CD4-positive, alpha-beta T cell (primary cell): ENCODE measurements at regions not wholly inside any gene's neighbourhood (a gene's known extent, or its start where the extent isn't known, plus 50 kb on each side); places are given as distances from the start of the nearest gene placed in this dataset.

Experiments used
- ATAC-seq: fragments of 200-7000 bp; cut with Tn5 transposase; one replicate; pipeline ENCODE4 v1.10.0; 2022; ENCODE audit warnings: mild to moderate bottlenecking; ENCODE audit not compliant: poor library complexity
- CTCF ChIA-PET: fragments of 350-600 bp; sonication (Branson Sonifier 250); formaldehyde crosslinking; loops from one replicate; lab custom pipeline; 2021; ENCODE audit warnings: antibody characterized with exemption, inconsistent platforms; lab: Charles Lee
- POLR2A ChIA-PET: fragments of 350-600 bp; sonication (Branson Sonifier 250); formaldehyde crosslinking; loops from one replicate; lab custom pipeline; 2021; ENCODE audit warnings: antibody characterized with exemption, inconsistent platforms; lab: Charles Lee
- DNase-seq, 14 experiments: peaks; one replicate each; pipeline ENCODE4 v3.0.0-alpha.2; 2013 to 2020; ENCODE audit warnings: mixed read lengths in 2 of 14
- H3K27ac ChIP-seq, 2 donors: one replicate each; pipeline versions ENCODE4 v1.5.1 to v1.7.0; 2013; ENCODE audit warnings: low read length in 2 of 2, low read depth in 1 of 2, mild to moderate bottlenecking in 1 of 2
- H3K27me3 ChIP-seq, 2 experiments: 1 replicate in 1 of 2; 2 replicates in 1 of 2; pipeline versions ENCODE4 v1.6.1 to v1.7.0; 2013; ENCODE audit warnings: low read length in 2 of 2, control low read depth in 1 of 2, mild to moderate bottlenecking in 1 of 2, moderate library complexity in 1 of 2; ENCODE audit not compliant: insufficient read depth in 2 of 2, control insufficient read depth in 1 of 2
- H3K36me3 ChIP-seq: one replicate; pipeline ENCODE4 v1.6.1; 2013; ENCODE audit warnings: low read length, control low read depth; ENCODE audit not compliant: insufficient read depth
- H3K4me1 ChIP-seq: one replicate; pipeline ENCODE4 v1.6.1; 2013; ENCODE audit warnings: low read length, control low read depth; ENCODE audit not compliant: insufficient read depth
- H3K4me3 ChIP-seq: one replicate; pipeline ENCODE4 v1.5.1; 2013; ENCODE audit warnings: mild to moderate bottlenecking, low read length, moderate library complexity
- H3K9me3 ChIP-seq, 2 experiments: 1 replicate in 1 of 2; 2 replicates in 1 of 2; pipeline versions ENCODE4 v1.6.1 to v1.7.0; 2013; ENCODE audit warnings: low read length in 2 of 2, mild to moderate bottlenecking in 2 of 2, control low read depth in 1 of 2, moderate library complexity in 1 of 2; ENCODE audit not compliant: control insufficient read depth in 1 of 2, insufficient read depth in 1 of 2
- H3K27ac Mint-ChIP-seq: one replicate; pipeline ENCODE4 v1.8.0; 2020; ENCODE audit warnings: mixed read lengths
- H3K27me3 Mint-ChIP-seq: one replicate; pipeline ENCODE4 v1.8.0; 2021; ENCODE audit warnings: mixed read lengths
- H3K36me3 Mint-ChIP-seq: one replicate; pipeline ENCODE4 v1.8.0; 2021; ENCODE audit warnings: low read depth, mixed read lengths
- H3K4me1 Mint-ChIP-seq: one replicate; pipeline ENCODE4 v1.8.0; 2021; ENCODE audit warnings: low read depth, mixed read lengths
- H3K4me3 Mint-ChIP-seq: one replicate; pipeline ENCODE4 v1.8.0; 2020; ENCODE audit warnings: mild to moderate bottlenecking, mixed read lengths
- H3K9me3 Mint-ChIP-seq: one replicate; pipeline ENCODE4 v1.8.0; 2020; ENCODE audit warnings: mixed read lengths
- intact Hi-C, 2 experiments: fragments of 100-400 bp; cut with DNase I in 1 of 2; cut with micrococcal nuclease in 1 of 2; formaldehyde crosslinking; loops; one replicate each; pipeline versions ENCODE4 v1.15.1 to v1.9.0; 2023 to 2025; cut with DNase I, micrococcal nuclease
- TF ChIP-seq, protein P1 (sequence below): fragments of 200-600 bp; IDR thresholded peaks from one replicate; pipeline ENCODE4 v1.8.0; 2022; ENCODE audit warnings: antibody characterized with exemption, mild to moderate bottlenecking

DNA sequence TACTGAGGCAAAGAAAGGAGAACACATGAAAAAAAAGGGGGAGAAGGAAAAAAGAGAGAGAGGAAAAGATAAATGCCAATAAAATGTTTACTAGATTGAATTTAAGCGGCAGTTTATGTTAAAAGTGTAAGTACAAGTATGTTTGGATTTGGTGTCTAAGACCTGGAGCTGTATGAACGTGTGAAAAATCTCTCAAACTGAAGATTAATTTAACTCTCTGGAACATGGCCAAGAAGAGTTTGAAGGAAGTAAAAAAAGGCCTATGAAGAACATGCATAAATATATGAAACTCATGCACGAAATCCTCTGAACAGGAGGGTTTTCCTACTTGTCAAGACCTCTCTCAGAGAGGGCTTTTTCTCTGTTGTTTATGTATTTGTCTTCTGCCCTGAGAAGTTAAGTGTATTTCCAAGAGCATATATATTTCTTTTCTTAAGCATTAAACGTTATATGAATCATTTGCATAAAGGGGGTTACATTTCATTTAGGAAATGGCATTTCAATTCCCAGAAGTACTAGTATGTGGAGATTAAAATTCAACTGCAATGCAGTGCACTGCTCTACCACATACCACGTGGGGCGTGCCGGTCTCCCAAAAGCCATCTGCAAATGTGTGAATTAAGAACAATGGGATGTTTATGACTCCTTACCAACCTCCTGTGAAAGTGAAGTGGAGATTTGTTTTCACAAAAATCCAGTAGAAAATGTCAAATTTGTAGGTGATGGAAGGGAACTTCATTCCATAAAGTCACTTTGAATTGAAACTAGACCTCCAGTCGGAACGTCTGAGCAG lies 281.1 kb upstream of the TRIB2 start:
- DNase-seq (no peak), ATAC-seq (no peak)
- Mint-ChIP-seq H3K36me3 (no peaks in the 10 kb centered on the region), H3K9me3 (no peaks in the 10 kb centered on the region), H3K27ac (no peak overlapping the region), H3K27me3 (no peaks in the 10 kb centered on the region), H3K4me3 (no peak overlapping the region), H3K4me1 (peaks cover 47% of the 10 kb centered on the region)
- H3K4me3 ChIP-seq, result no peak overlapping the region
- POLR2A ChIA-PET, result no interaction called here
- no peaks in the 10 kb centered on the region for H3K9me3 ChIP-seq
- intact Hi-C loops, result no loop called here
- H3K36me3 ChIP-seq, result no peaks in the 10 kb centered on the region
- no peaks in the 10 kb centered on the region for H3K27me3 ChIP-seq
- H3K27ac ChIP-seq, result no peak overlapping the region
- CTCF ChIA-PET, result no interaction called here
- peaks cover 22% of the 10 kb centered on the region for H3K4me1 ChIP-seq
- TF ChIP-seq, protein P1, sequence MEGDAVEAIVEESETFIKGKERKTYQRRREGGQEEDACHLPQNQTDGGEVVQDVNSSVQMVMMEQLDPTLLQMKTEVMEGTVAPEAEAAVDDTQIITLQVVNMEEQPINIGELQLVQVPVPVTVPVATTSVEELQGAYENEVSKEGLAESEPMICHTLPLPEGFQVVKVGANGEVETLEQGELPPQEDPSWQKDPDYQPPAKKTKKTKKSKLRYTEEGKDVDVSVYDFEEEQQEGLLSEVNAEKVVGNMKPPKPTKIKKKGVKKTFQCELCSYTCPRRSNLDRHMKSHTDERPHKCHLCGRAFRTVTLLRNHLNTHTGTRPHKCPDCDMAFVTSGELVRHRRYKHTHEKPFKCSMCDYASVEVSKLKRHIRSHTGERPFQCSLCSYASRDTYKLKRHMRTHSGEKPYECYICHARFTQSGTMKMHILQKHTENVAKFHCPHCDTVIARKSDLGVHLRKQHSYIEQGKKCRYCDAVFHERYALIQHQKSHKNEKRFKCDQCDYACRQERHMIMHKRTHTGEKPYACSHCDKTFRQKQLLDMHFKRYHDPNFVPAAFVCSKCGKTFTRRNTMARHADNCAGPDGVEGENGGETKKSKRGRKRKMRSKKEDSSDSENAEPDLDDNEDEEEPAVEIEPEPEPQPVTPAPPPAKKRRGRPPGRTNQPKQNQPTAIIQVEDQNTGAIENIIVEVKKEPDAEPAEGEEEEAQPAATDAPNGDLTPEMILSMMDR, result no peak

DNA sequence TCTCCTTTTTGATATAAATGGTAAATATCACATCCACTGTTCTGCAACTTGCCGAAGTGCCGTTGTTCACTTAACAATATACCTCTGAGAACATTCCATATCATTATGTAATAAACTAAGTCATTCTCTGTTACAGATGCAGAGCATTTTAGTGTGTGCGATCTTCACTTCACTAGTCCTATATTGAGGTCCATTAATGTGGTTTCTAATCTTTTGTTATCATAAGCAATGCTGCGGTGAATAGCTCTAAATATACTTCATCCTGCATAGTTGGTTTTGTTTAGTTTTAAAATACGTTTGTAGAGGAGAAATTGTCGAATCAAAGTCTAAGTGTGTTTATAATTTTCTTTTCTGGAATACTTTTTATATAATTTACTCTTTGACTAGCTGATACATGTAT lies 280.3 kb upstream of the TRIB2 start:
- Mint-ChIP-seq H3K9me3 (no peaks in the 10 kb centered on the region), H3K4me1 (peaks cover 50% of the 10 kb centered on the region), H3K36me3 (no peaks in the 10 kb centered on the region), H3K27me3 (no peaks in the 10 kb centered on the region), H3K27ac (no peak overlapping the region), H3K4me3 (peak overlapping the region; percentile 17)
- POLR2A ChIA-PET, result no interaction called here
- no peaks in the 10 kb centered on the region for H3K27me3 ChIP-seq
- no peaks in the 10 kb centered on the region for H3K9me3 ChIP-seq
- ATAC-seq (no peak), DNase-seq (no peak)
- TF ChIP-seq, protein P1, result no peak
- no peak overlapping the region for H3K27ac ChIP-seq
- H3K4me1 ChIP-seq, result peaks cover 18% of the 10 kb centered on the region
- CTCF ChIA-PET, result no interaction called here
- H3K4me3 ChIP-seq, result no peak overlapping the region
- H3K36me3 ChIP-seq, result no peaks in the 10 kb centered on the region
- intact Hi-C loops, result no loop called here

DNA sequence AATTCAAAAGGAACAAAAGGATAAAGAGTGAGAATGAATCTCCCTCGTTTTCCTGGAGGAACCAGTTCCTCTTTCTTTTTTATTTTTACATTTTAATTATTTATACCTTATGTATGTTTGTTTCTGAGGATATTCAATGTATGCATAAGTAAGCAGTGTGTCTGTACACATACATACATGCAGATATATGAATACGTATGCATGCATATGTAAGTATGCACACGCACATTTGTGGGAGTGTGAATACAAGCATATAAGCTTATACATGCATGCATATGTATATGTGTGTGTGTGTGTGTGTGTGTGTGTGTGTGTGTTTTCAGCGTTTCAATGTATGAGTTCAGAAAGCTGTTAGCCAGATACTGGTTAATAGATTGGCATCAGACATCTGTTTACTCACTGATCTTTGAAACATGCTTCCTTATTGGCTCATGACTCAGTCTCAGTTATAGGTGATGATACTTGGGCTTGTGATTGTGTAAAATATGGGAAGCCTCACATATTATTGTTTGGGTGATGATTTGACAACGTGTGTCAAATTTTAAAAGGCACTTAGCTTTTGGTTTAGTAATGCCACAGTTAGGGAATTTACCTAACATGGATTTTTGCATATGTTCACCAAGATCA lies 279.7 kb upstream of the TRIB2 start:
- Histone ChIP-seq H3K27me3 (no peaks in the 10 kb centered on the region), H3K27ac (no peak overlapping the region), H3K9me3 (no peaks in the 10 kb centered on the region), H3K36me3 (no peaks in the 10 kb centered on the region), H3K4me3 (no peak overlapping the region), H3K4me1 (peaks cover 19% of the 10 kb centered on the region)
- Mint-ChIP-seq H3K27me3 (no peaks in the 10 kb centered on the region), H3K36me3 (no peaks in the 10 kb centered on the region), H3K4me3 (no peak overlapping the region), H3K4me1 (peaks cover 55% of the 10 kb centered on the region), H3K27ac (no peak overlapping the region), H3K9me3 (no peaks in the 10 kb centered on the region)
- ATAC-seq (no peak), DNase-seq (no peak)
- TF ChIP-seq, protein P1, result no peak
- intact Hi-C loops, result no loop called here
- CTCF ChIA-PET, result no interaction called here
- POLR2A ChIA-PET, result no interaction called here
